HL-60 (cell line): ENCODE measurements at regions not wholly inside any gene's neighbourhood (a gene's known extent, or its start where the extent isn't known, plus 50 kb on each side); places are given as distances from the start of the nearest gene placed in this dataset.

Source experiments
- DNase-seq, 2 experiments: peaks; one replicate each; pipeline ENCODE4 v3.0.0-alpha.2; 2010 to 2020; ENCODE audit warnings: low read depth in 1 of 2, low spot score in 1 of 2
- H3K27ac ChIP-seq: fragments of 250-450 bp; sonication (Bioruptor Pico); replicated peaks from 2 replicates; pipeline ENCODE4 v1.5.1; 2020; ENCODE audit warnings: mild to moderate bottlenecking, moderate library complexity
- H3K27me3 ChIP-seq: fragments of 250-450 bp; sonication (Bioruptor Pico); 2 replicates; pipeline ENCODE4 v1.5.1; 2021; ENCODE audit warnings: mild to moderate bottlenecking, moderate library complexity; ENCODE audit not compliant: insufficient read depth, poor library complexity, severe bottlenecking
- H3K4me3 ChIP-seq: replicated peaks from 2 replicates; pipeline ENCODE4 v1.5.1; 2011; ENCODE audit warnings: mild to moderate bottlenecking, control low read depth, low read length; ENCODE audit not compliant: insufficient read depth
- GABPA ChIP-seq: IDR thresholded peaks from 2 replicates; pipeline ENCODE4 v1.6.1; 2012; ENCODE audit warnings: low read depth
- POLR2AphosphoS5 ChIP-seq: IDR thresholded peaks from 2 replicates; pipeline ENCODE4 v1.6.1; 2012; ENCODE audit warnings: low read depth
- SPI1 ChIP-seq: IDR thresholded peaks from 2 replicates; pipeline ENCODE4 v1.6.1; 2012; ENCODE audit warnings: low read depth, mild to moderate bottlenecking, borderline replicate concordance
- TF ChIP-seq, protein P1 (sequence below): IDR thresholded peaks from 2 replicates; pipeline ENCODE4 v1.6.1; 2012; ENCODE audit warnings: low read depth; ENCODE audit not compliant: insufficient replicate concordance
- TF ChIP-seq, protein P2 (sequence below): IDR thresholded peaks from one replicate; pipeline ENCODE4 v1.5.1; 2011; ENCODE audit warnings: low read length, control low read depth, inconsistent platforms; ENCODE audit not compliant: insufficient read depth

DNA sequence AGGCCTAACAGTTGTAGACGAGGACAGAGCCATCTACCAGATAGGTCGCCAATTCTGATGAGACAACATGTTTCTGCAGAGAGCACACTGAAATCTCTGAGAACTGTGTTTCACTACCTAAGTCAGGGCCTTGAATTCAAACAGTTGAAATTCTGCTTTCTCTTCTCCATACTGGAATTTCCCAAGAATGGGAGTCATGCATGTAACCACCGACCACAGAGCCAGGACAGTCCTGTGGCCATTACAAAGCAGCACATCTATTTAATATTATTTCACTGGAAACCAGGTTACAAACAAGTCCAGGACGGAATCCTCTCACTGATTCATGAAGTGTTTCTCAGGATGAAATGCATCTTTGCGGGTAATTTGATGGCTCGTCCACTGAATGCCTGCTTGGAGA lies 62.0 kb upstream of the ST8SIA6 start:
- Histone ChIP-seq H3K4me3 (no peak overlapping the region), H3K27me3 (no peaks in the 10 kb centered on the region), H3K27ac (no peak overlapping the region)
- DNase-seq, result no peak
- TF ChIP-seq GABPA, result no peak
- TF ChIP-seq, protein P1, sequence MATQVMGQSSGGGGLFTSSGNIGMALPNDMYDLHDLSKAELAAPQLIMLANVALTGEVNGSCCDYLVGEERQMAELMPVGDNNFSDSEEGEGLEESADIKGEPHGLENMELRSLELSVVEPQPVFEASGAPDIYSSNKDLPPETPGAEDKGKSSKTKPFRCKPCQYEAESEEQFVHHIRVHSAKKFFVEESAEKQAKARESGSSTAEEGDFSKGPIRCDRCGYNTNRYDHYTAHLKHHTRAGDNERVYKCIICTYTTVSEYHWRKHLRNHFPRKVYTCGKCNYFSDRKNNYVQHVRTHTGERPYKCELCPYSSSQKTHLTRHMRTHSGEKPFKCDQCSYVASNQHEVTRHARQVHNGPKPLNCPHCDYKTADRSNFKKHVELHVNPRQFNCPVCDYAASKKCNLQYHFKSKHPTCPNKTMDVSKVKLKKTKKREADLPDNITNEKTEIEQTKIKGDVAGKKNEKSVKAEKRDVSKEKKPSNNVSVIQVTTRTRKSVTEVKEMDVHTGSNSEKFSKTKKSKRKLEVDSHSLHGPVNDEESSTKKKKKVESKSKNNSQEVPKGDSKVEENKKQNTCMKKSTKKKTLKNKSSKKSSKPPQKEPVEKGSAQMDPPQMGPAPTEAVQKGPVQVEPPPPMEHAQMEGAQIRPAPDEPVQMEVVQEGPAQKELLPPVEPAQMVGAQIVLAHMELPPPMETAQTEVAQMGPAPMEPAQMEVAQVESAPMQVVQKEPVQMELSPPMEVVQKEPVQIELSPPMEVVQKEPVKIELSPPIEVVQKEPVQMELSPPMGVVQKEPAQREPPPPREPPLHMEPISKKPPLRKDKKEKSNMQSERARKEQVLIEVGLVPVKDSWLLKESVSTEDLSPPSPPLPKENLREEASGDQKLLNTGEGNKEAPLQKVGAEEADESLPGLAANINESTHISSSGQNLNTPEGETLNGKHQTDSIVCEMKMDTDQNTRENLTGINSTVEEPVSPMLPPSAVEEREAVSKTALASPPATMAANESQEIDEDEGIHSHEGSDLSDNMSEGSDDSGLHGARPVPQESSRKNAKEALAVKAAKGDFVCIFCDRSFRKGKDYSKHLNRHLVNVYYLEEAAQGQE, result no peak
- no peak for TF ChIP-seq SPI1
- TF ChIP-seq POLR2AphosphoS5, result no peak

DNA sequence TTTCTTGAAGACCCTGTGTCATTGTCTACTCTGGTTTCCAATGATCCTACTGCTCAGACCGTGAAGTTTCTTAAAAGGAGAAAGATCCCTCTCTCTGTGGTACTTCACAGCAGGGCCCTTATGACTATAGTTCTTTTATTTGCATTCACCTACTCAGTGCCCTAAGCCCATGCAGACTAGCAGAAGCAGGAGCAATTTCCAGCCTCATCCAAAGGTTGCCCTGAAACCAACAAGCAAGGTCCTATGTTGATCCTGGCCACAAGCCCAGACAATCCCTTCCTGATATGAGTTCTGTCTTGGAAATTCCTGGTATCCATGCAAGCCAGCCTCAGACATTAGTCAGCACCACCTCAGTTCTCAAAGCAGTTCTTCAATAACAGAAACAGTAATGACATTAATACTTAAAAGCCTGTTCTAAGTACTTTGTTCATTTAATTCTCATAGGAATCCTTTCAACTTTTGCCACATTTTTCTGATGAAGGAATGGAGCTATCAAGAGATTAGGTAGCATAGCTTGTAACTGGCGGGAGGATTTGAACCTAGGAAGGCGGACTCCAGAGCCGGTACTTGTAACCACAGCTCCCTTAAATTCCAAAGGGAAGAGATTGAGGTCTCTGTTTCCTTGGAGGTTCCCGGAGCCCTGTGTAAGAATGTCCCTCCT lies 58.1 kb upstream of the ST8SIA6 start:
- DNase-seq, result no peak
- TF ChIP-seq, protein P2, sequence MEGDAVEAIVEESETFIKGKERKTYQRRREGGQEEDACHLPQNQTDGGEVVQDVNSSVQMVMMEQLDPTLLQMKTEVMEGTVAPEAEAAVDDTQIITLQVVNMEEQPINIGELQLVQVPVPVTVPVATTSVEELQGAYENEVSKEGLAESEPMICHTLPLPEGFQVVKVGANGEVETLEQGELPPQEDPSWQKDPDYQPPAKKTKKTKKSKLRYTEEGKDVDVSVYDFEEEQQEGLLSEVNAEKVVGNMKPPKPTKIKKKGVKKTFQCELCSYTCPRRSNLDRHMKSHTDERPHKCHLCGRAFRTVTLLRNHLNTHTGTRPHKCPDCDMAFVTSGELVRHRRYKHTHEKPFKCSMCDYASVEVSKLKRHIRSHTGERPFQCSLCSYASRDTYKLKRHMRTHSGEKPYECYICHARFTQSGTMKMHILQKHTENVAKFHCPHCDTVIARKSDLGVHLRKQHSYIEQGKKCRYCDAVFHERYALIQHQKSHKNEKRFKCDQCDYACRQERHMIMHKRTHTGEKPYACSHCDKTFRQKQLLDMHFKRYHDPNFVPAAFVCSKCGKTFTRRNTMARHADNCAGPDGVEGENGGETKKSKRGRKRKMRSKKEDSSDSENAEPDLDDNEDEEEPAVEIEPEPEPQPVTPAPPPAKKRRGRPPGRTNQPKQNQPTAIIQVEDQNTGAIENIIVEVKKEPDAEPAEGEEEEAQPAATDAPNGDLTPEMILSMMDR, result no peak
- TF ChIP-seq GABPA (no peak), SPI1 (no peak), POLR2AphosphoS5 (no peak)
- TF ChIP-seq, protein P1, result no peak
- Histone ChIP-seq H3K27ac (no peak overlapping the region), H3K4me3 (no peak overlapping the region), H3K27me3 (no peaks in the 10 kb centered on the region)

DNA sequence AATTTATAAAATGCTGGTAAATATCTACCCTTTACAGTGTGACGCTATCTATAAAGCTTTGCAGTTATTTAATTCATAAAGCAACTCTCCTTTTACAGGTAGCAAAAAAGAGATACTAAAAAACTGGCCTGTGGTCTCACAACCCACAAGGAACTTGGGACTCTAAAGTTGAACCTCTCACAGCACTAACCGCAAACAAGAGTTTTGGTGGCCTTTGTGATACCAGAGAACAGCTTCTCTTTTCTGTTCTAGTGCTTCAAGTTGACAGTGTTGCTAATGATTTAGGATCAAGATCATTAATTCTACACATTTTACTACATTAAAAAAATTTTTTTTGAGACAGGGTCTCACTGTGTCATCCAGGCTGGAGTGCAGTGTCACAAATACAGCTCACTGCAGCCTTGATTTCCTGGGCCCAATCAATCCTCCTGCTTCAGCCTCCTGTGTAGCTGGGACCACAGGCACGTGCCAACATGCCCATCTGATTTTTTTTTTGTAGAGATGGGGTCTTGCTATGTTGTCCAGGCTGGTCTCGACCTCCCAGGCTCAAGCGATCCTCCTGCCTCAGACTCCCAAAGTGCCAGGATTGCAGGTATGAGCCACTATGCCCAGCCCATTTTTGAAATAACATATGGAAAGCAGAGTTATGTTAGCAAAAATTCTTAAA lies 56.0 kb upstream of the ST8SIA6 start:
- peak in 1 of 2 experiments; percentile 7 for DNase-seq
- no peak overlapping the region for H3K4me3 ChIP-seq
- TF ChIP-seq POLR2AphosphoS5 (no peak), GABPA (no peak), SPI1 (no peak)
- TF ChIP-seq, protein P1, result no peak
- TF ChIP-seq, protein P2, result no peak
- H3K27ac ChIP-seq, result no peak overlapping the region
- H3K27me3 ChIP-seq, result no peaks in the 10 kb centered on the region
